Stimulated activated CD4-positive, alpha-beta T cell treated with anti-CD3 and anti-CD28 coated beads, Interleukin-12 subunit alpha, Interleukin-12 subunit beta, amount 100 ng/mL, for 24 hours (primary cell): ENCODE measurements at regions not wholly inside any gene's neighbourhood (a gene's known extent, or its start where the extent isn't known, plus 50 kb on each side); places are given as distances from the start of the nearest gene placed in this dataset.
"Not testable (repeated sequence)": the region's sequence is repeated elsewhere in the genome, so short reads cannot be mapped to it uniquely, and the experiment has no call there.

Experiments used
- DNase-seq, 2 experiments: peaks; one replicate each; pipeline ENCODE4 v3.0.0-alpha.2; 2020; ENCODE audit warnings: low read depth in 2 of 2

GRCh38 chr11:121358760-121359159 lies 66.2 kb downstream of the SC5D start:
- no peak for DNase-seq

GRCh38 chr11:121359591-121359990 lies 67.0 kb downstream of the SC5D start:
- DNase-seq, result no peak

- DNase-seq, result not testable (repeated sequence)
Observed at GRCh38 chr11:121362955-121363354, 70.4 kb downstream of the SC5D start.

- no peak for DNase-seq
Observed at GRCh38 chr11:121365304-121365703, 72.7 kb downstream of the SC5D start.

- no peak for DNase-seq
Observed at GRCh38 chr11:121366038-121366437, 73.5 kb downstream of the SC5D start.

GRCh38 chr11:121367001-121367843 lies 74.7 kb downstream of the SC5D start:
- DNase-seq, result no peak

GRCh38 chr11:121367844-121368225 lies 75.3 kb downstream of the SC5D start:
- no peak for DNase-seq

GRCh38 chr11:121368364-121369240 lies 76.0 kb downstream of the SC5D start:
- no peak for DNase-seq

GRCh38 chr11:121369366-121369765 lies 76.8 kb downstream of the SC5D start:
- no peak for DNase-seq

- no peak for DNase-seq
Observed at GRCh38 chr11:121372028-121372427, 79.5 kb downstream of the SC5D start.

- DNase-seq, result no peak
Observed at GRCh38 chr11:121372671-121373429, 79.3 kb upstream of the SORL1 start.

GRCh38 chr11:121374286-121374985 lies 77.7 kb upstream of the SORL1 start:
- DNase-seq, result no peak

GRCh38 chr11:121376130-121376529 lies 76.0 kb upstream of the SORL1 start:
- no peak for DNase-seq

- peak in 1 of 2 experiments; percentile 6 for DNase-seq
Observed at GRCh38 chr11:121379145-121379810, 72.8 kb upstream of the SORL1 start.

- no peak for DNase-seq
Observed at GRCh38 chr11:121383716-121384115, 68.4 kb upstream of the SORL1 start.

GRCh38 chr11:121385688-121386087 lies 66.4 kb upstream of the SORL1 start:
- DNase-seq, result no peak
